ENCODE measurements at regions not wholly inside any gene's neighbourhood (a gene's known extent, or its start where the extent isn't known, plus 50 kb on each side); places are given as distances from the start of the nearest gene placed in this dataset.

- Histone ChIP-seq H3K36me3 (no peaks in the 10 kb centered on the region), H3K9me3 (no peaks in the 10 kb centered on the region), H3K27ac (no peak overlapping the region), H3K27me3 (no peaks in the 10 kb centered on the region), H3K4me3 (no peak overlapping the region), H3K4me1 (peaks cover 0 to 8% (median 0%) of the 10 kb centered on the region in 3 donors)
- no peak for TF ChIP-seq POLR2A (IDR thresholded peaks at IDR 0.05)
- TF ChIP-seq POLR2AphosphoS5 (IDR thresholded peaks at IDR 0.05): no peak
- TF ChIP-seq EP300 (IDR thresholded peaks at IDR 0.05): no peak
- TF ChIP-seq, protein P1, sequence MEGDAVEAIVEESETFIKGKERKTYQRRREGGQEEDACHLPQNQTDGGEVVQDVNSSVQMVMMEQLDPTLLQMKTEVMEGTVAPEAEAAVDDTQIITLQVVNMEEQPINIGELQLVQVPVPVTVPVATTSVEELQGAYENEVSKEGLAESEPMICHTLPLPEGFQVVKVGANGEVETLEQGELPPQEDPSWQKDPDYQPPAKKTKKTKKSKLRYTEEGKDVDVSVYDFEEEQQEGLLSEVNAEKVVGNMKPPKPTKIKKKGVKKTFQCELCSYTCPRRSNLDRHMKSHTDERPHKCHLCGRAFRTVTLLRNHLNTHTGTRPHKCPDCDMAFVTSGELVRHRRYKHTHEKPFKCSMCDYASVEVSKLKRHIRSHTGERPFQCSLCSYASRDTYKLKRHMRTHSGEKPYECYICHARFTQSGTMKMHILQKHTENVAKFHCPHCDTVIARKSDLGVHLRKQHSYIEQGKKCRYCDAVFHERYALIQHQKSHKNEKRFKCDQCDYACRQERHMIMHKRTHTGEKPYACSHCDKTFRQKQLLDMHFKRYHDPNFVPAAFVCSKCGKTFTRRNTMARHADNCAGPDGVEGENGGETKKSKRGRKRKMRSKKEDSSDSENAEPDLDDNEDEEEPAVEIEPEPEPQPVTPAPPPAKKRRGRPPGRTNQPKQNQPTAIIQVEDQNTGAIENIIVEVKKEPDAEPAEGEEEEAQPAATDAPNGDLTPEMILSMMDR (IDR thresholded peaks at IDR 0.05): no peak
- no peak for ATAC-seq
These were observed 322.3 kb downstream of the FSIP2 start for GRCh38 chr2:186060744-186061440.

GRCh38 chr2:186064507-186064906 lies 325.9 kb downstream of the FSIP2 start:
- H3K4me3 ChIP-seq: no peak overlapping the region
- no peak overlapping the region for H3K27ac ChIP-seq
- no peak for TF ChIP-seq POLR2A (IDR thresholded peaks at IDR 0.05)
- no peak for TF ChIP-seq EP300 (IDR thresholded peaks at IDR 0.05)
- TF ChIP-seq POLR2AphosphoS5 (IDR thresholded peaks at IDR 0.05): no peak
- TF ChIP-seq, protein P1 (IDR thresholded peaks at IDR 0.05): no peak
- H3K27me3 ChIP-seq: no peaks in the 10 kb centered on the region
- no peaks in the 10 kb centered on the region for H3K4me1 ChIP-seq
- ATAC-seq: no peak
- no peaks in the 10 kb centered on the region for H3K9me3 ChIP-seq
- H3K36me3 ChIP-seq: no peaks in the 10 kb centered on the region
- WGBS, 2 donors (ENCODE audit: low coverage in 1 of 2): 40% methylated on average over 1 of the region's 3 CpGs; no CpG with 5 or more reads in 1 of the 2 donors

DNA sequence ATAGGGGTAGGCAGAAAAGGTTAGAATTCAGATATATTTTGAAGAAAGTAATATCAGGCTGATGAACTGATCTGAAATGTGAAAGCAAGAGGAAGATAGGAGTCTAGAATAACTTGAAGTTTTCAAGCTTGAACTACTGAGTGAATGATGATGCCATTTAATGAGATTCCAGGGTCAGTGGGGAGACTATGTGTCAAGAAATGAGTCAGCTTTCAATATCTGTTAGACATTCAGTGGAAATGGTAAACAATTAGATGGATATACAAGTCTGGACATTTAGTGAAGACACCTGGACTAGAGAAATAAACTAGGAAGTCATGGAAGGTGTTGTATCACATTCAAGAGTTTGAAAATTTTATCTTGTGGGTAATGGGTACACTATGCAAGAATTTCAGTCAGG lies 326.9 kb downstream of the FSIP2 start:
- no peaks in the 10 kb centered on the region for H3K9me3 ChIP-seq
- no peaks in the 10 kb centered on the region for H3K4me1 ChIP-seq
- no peaks in the 10 kb centered on the region for H3K27me3 ChIP-seq
- no peaks in the 10 kb centered on the region for H3K36me3 ChIP-seq
- H3K27ac ChIP-seq: no peak overlapping the region
- no peak overlapping the region for H3K4me3 ChIP-seq
- no peak for ATAC-seq
- no peak for TF ChIP-seq POLR2A (IDR thresholded peaks at IDR 0.05)
- TF ChIP-seq, protein P1 (IDR thresholded peaks at IDR 0.05): no peak
- no peak for TF ChIP-seq EP300 (IDR thresholded peaks at IDR 0.05)
- TF ChIP-seq POLR2AphosphoS5 (IDR thresholded peaks at IDR 0.05): no peak

DNA sequence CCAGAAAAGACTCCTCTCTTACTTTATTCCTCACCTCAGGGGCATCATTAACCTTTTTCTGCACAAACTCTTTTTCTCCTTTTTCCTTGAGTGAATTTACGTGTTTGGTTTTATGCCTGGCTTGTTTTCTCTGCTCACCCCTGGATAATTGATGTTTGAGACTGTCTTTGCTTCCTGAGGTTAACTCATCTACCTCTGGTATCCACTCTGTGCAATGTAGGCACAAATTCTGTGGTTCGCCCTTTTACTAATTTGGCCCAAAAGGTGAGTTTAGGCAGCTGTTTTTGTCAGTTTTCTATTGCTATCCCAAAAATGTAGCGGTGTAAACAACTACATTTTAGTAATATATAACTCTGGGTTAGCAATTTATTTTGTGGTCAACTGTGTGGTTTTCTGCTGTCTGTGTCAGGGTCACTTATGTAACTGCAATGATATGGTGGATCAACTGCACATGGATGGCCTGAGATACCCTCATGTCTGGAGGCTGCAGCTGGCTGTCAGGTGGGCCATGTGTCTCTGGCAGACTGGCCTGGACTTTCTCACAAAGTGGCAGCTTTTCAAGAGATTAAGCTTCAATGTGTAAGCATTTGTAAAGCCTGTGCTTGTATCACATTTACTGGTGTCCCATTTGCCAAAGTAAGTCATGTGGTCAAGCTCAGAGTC lies 329.7 kb downstream of the FSIP2 start:
- Histone ChIP-seq H3K9me3 (no peaks in the 10 kb centered on the region), H3K27me3 (no peaks in the 10 kb centered on the region), H3K27ac (no peak overlapping the region), H3K4me1 (no peaks in the 10 kb centered on the region), H3K36me3 (no peaks in the 10 kb centered on the region), H3K4me3 (no peak overlapping the region)
- no peak for TF ChIP-seq POLR2A (IDR thresholded peaks at IDR 0.05)
- TF ChIP-seq EP300 (IDR thresholded peaks at IDR 0.05): no peak
- no peak for TF ChIP-seq POLR2AphosphoS5 (IDR thresholded peaks at IDR 0.05)
- TF ChIP-seq, protein P1 (IDR thresholded peaks at IDR 0.05): no peak
- WGBS, 2 donors (ENCODE audit: low coverage in 1 of 2): 81 to 89% methylated on average over 1 to 3 of the region's 3 CpGs
- no peak for ATAC-seq

DNA sequence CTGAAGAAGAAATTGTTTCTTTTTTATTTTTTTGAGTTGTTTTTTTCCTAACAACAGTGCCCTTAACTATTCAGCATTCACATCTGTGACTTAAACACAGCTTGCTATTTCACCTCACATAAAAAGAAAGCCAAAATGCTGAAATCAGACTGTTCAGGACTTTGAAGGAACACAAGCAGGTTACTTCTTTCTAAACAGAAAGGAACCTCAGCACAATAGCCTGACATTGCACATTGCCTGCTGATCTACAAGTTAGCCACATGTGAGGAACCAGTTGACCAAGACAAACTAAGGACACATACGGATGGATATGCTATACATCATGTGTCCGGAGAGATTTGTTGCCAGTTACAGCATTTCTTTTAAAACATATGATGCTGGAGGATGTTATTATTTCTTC lies 331.1 kb downstream of the FSIP2 start:
- no peaks in the 10 kb centered on the region for H3K4me1 ChIP-seq
- no peak overlapping the region for H3K4me3 ChIP-seq
- H3K36me3 ChIP-seq: no peaks in the 10 kb centered on the region
- no peaks in the 10 kb centered on the region for H3K27me3 ChIP-seq
- H3K27ac ChIP-seq: no peak overlapping the region
- ATAC-seq: no peak
- H3K9me3 ChIP-seq: no peaks in the 10 kb centered on the region
- 88 to 95% methylated on average over 2 of the region's 2 CpGs for WGBS, 2 donors (ENCODE audit: low coverage in 1 of 2)
- no peak for TF ChIP-seq POLR2A (IDR thresholded peaks at IDR 0.05)
- no peak for TF ChIP-seq EP300 (IDR thresholded peaks at IDR 0.05)
- TF ChIP-seq, protein P1 (IDR thresholded peaks at IDR 0.05): no peak
- TF ChIP-seq POLR2AphosphoS5 (IDR thresholded peaks at IDR 0.05): no peak
